Vagina (tissue), 2 donors: ENCODE measurements at regions not wholly inside any gene's neighbourhood (a gene's known extent, or its start where the extent isn't known, plus 50 kb on each side); places are given as distances from the start of the nearest gene placed in this dataset.

ENCODE experiments used
- CTCF ChIP-seq, 3 experiments: fragments of 450-650 bp in 2 of 3; fragments of 200-600 bp in 1 of 3; sonication (generic) in 1 of 3; IDR thresholded peaks; one replicate each; pipeline ENCODE4 v1.5.1; 2017 to 2019; ENCODE audit warnings: antibody characterized with exemption in 3 of 3, mild to moderate bottlenecking in 2 of 3, moderate library complexity in 2 of 3
- POLR2A ChIP-seq, 2 donors: fragments of 450-650 bp; IDR thresholded peaks; one replicate each; pipeline ENCODE4 v1.6.1; 2017; ENCODE audit warnings: antibody characterized with exemption in 2 of 2, mild to moderate bottlenecking in 2 of 2, moderate library complexity in 2 of 2

- TF ChIP-seq CTCF (IDR thresholded peaks at IDR 0.05) (no peak), POLR2A (IDR thresholded peaks at IDR 0.05) (no peak)
Measured at GRCh38 chr18:37649930-37650329, 84.3 kb upstream of the CELF4 start.
